Prostate gland (tissue), 2 donors: ENCODE measurements at regions not wholly inside any gene's neighbourhood (a gene's known extent, or its start where the extent isn't known, plus 50 kb on each side); places are given as distances from the start of the nearest gene placed in this dataset.

Source experiments
- POLR2AphosphoS5 ChIP-seq: sonication (generic); formaldehyde crosslinking; IDR thresholded peaks from one replicate; pipeline ENCODE4 v1.6.1; 2017; ENCODE audit warnings: antibody characterized with exemption
- TF ChIP-seq, protein P1 (sequence below), 4 experiments: fragments of 200-600 bp in 2 of 4; fragments of 450-650 bp in 2 of 4; sonication (generic) in 2 of 4; IDR thresholded peaks; 1 replicate in 3 of 4; 2 replicates in 1 of 4; pipeline ENCODE4 v1.5.1; 2016 to 2019; ENCODE audit warnings: antibody characterized with exemption in 4 of 4, mild to moderate bottlenecking in 2 of 4, moderate library complexity in 2 of 4

DNA sequence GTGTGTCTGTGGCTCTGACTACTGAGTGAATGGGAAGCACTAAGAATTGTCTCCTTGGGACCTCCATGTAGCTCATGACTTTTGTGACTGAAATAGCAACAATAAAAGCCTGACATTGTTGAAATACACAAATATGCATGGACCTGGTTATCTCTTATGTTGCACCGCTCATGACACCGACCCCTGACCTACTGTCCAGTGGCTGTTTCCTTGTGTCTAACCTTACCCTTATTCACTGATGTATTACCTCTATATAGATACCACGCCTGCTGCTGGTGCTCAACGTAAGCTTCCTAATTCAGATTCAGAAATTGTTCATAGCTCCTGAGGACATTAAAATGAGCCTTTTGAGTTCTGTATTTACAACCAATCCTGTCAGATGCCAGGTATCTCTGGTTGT lies 243.4 kb upstream of the SEMA3C start:
- TF ChIP-seq, protein P1, sequence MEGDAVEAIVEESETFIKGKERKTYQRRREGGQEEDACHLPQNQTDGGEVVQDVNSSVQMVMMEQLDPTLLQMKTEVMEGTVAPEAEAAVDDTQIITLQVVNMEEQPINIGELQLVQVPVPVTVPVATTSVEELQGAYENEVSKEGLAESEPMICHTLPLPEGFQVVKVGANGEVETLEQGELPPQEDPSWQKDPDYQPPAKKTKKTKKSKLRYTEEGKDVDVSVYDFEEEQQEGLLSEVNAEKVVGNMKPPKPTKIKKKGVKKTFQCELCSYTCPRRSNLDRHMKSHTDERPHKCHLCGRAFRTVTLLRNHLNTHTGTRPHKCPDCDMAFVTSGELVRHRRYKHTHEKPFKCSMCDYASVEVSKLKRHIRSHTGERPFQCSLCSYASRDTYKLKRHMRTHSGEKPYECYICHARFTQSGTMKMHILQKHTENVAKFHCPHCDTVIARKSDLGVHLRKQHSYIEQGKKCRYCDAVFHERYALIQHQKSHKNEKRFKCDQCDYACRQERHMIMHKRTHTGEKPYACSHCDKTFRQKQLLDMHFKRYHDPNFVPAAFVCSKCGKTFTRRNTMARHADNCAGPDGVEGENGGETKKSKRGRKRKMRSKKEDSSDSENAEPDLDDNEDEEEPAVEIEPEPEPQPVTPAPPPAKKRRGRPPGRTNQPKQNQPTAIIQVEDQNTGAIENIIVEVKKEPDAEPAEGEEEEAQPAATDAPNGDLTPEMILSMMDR (IDR thresholded peaks at IDR 0.05) = no peak
- TF ChIP-seq POLR2AphosphoS5 = no peak
